H1 (cell line): ENCODE measurements at regions not wholly inside any gene's neighbourhood (a gene's known extent, or its start where the extent isn't known, plus 50 kb on each side); places are given as distances from the start of the nearest gene placed in this dataset.

Experiments
- CTCF ChIA-PET: fragments of 300-600 bp; sonication (Branson Sonifier 250); formaldehyde crosslinking; loops from one replicate; lab custom pipeline; 2021; ENCODE audit not compliant: partially characterized antibody; lab: Charles Lee
- POLR2A ChIA-PET: fragments of 300-600 bp; sonication (Branson Sonifier 250); formaldehyde crosslinking; loops from one replicate; lab custom pipeline; 2021; ENCODE audit warnings: inconsistent platforms; ENCODE audit not compliant: partially characterized antibody; lab: Charles Lee
- DNase-seq, 2 experiments: peaks; one replicate each; pipeline versions ENCODE4 v3.0.0 to v3.0.0-alpha.2; 2010 to 2022; ENCODE audit warnings: low spot score in 2 of 2, low read depth in 1 of 2, mixed read lengths in 1 of 2
- FAIRE-seq: peaks from 2 replicates; lab custom pipeline; 2011; peaks lifted over from hg19 to GRCh38; lab: Jason Lieb, UNC
- H2AFZ ChIP-seq: 2 replicates; pipeline ENCODE4 v1.8.1; 2012; ENCODE audit warnings: low read length, inconsistent platforms
- H2AK5ac ChIP-seq: 2 replicates; pipeline ENCODE4 v1.6.1; 2013; ENCODE audit warnings: low read depth, low read length
- H2BK120ac ChIP-seq: replicated peaks from 2 replicates; pipeline ENCODE3; 2013; ENCODE audit warnings: low read depth, low read length, inconsistent platforms
- H2BK12ac ChIP-seq: 2 replicates; pipeline ENCODE4 v1.6.1; 2013; ENCODE audit warnings: low read depth, low read length
- H2BK15ac ChIP-seq: 2 replicates; pipeline ENCODE4 v1.6.1; 2013; ENCODE audit warnings: low read length
- H2BK20ac ChIP-seq: 2 replicates; pipeline ENCODE4 v1.6.1; 2013; ENCODE audit warnings: low read length
- H2BK5ac ChIP-seq: 2 replicates; pipeline ENCODE4 v1.6.1; 2013; ENCODE audit warnings: low read depth, low read length
- H3K14ac ChIP-seq: 2 replicates; pipeline ENCODE4 v1.6.1; 2013; ENCODE audit warnings: inconsistent platforms; ENCODE audit not compliant: insufficient read length
- H3K18ac ChIP-seq: 2 replicates; pipeline ENCODE4 v1.6.1; 2013; ENCODE audit warnings: low read length; ENCODE audit errors: extremely low read depth
- H3K23ac ChIP-seq: 2 replicates; pipeline ENCODE4 v1.6.1; 2013; ENCODE audit warnings: inconsistent platforms; ENCODE audit not compliant: insufficient read length
- H3K23me2 ChIP-seq: 2 replicates; pipeline ENCODE4 v1.6.1; 2013; ENCODE audit warnings: low read depth, low read length
- H3K27ac ChIP-seq: 2 replicates; pipeline ENCODE4 v1.6.1; 2011; ENCODE audit warnings: low read depth, low read length, inconsistent platforms
- H3K27me3 ChIP-seq, 4 experiments: replicated peaks in 1 of 4; 1 replicate in 1 of 4; 2 replicates in 3 of 4; pipeline versions ENCODE4 v1.6.1 to v1.8.1; 2011 to 2013; ENCODE audit warnings: low read length in 3 of 4, mild to moderate bottlenecking in 3 of 4, inconsistent platforms in 2 of 4, mixed read lengths in 2 of 4, moderate library complexity in 1 of 4; ENCODE audit not compliant: control insufficient read depth in 3 of 4, insufficient read depth in 3 of 4; ENCODE audit errors: extremely low read depth in 1 of 4
- H3K36me3 ChIP-seq, 4 experiments: 2 replicates each; pipeline versions ENCODE4 v1.6.1 to v1.8.1; 2011 to 2013; ENCODE audit warnings: mild to moderate bottlenecking in 4 of 4, low read length in 3 of 4, moderate library complexity in 2 of 4, control low read depth in 1 of 4, inconsistent platforms in 1 of 4; ENCODE audit not compliant: insufficient read depth in 4 of 4, control insufficient read depth in 2 of 4
- H3K4ac ChIP-seq: replicated peaks from 2 replicates; pipeline ENCODE3; 2013; ENCODE audit warnings: low read length, low read depth, mixed read lengths, inconsistent platforms; ENCODE audit not compliant: insufficient read length
- H3K4me1 ChIP-seq, 4 experiments: replicated peaks in 1 of 4; 1 replicate in 1 of 4; 2 replicates in 3 of 4; pipeline versions ENCODE4 v1.6.1 to v1.8.1; 2011 to 2013; ENCODE audit warnings: low read length in 3 of 4, inconsistent platforms in 2 of 4, mixed read lengths in 1 of 4; ENCODE audit not compliant: insufficient read depth in 4 of 4, control insufficient read depth in 3 of 4
- H3K4me2 ChIP-seq, 2 experiments: 2 replicates each; pipeline versions ENCODE4 v1.6.1 to v1.8.1; 2011 to 2013; ENCODE audit warnings: low read depth in 2 of 2, low read length in 2 of 2, control low read depth in 1 of 2, inconsistent platforms in 1 of 2, mild to moderate bottlenecking in 1 of 2; ENCODE audit not compliant: insufficient read depth in 1 of 2
- H3K4me3 ChIP-seq, 4 experiments: fragments of 200-600, 300-600 bp in 1 of 4; sonication (generic), shearing (Covaris generic), sonication (Bioruptor Twin) in 1 of 4; 2 replicates each; pipeline versions ENCODE4 v1.5.1 to v1.8.1; 2011 to 2016; ENCODE audit warnings: low read length in 4 of 4, low read depth in 3 of 4, control low read depth in 2 of 4, inconsistent platforms in 2 of 4, mild to moderate bottlenecking in 2 of 4, mixed read lengths in 1 of 4, moderate library complexity in 1 of 4; ENCODE audit not compliant: insufficient read depth in 2 of 4; ENCODE audit errors: extremely low read depth in 1 of 4
- H3K56ac ChIP-seq: replicated peaks from 2 replicates; pipeline ENCODE3; 2013; ENCODE audit warnings: low read depth, mild to moderate bottlenecking, mixed read lengths, low read length, inconsistent platforms; ENCODE audit not compliant: insufficient read length
- H3K79me1 ChIP-seq: 2 replicates; pipeline ENCODE4 v1.6.1; 2013; ENCODE audit warnings: low read depth, low read length, control low read depth
- H3K79me2 ChIP-seq, 2 experiments: 2 replicates each; pipeline versions ENCODE4 v1.6.1 to v1.8.1; 2012 to 2013; ENCODE audit warnings: low read length in 2 of 2, mild to moderate bottlenecking in 2 of 2, inconsistent platforms in 1 of 2; ENCODE audit not compliant: insufficient read depth in 2 of 2, control insufficient read depth in 1 of 2
- H3K9ac ChIP-seq, 4 experiments: replicated peaks in 1 of 4; 1 replicate in 1 of 4; 2 replicates in 3 of 4; pipeline versions ENCODE4 v1.6.1 to v1.8.1; 2011 to 2013; ENCODE audit warnings: low read depth in 3 of 4, low read length in 3 of 4, control low read depth in 2 of 4, mild to moderate bottlenecking in 2 of 4, moderate library complexity in 2 of 4, inconsistent platforms in 1 of 4; ENCODE audit errors: extremely low read depth in 1 of 4
- H3K9me3 ChIP-seq, 2 experiments: 2 replicates each; pipeline versions ENCODE4 v1.6.1 to v1.8.1; 2012 to 2013; ENCODE audit warnings: mild to moderate bottlenecking in 2 of 2, moderate library complexity in 2 of 2, control low read depth in 1 of 2, inconsistent platforms in 1 of 2, low read depth in 1 of 2, low read length in 1 of 2, mixed read lengths in 1 of 2; ENCODE audit not compliant: insufficient read depth in 2 of 2
- H4K20me1 ChIP-seq, 2 experiments: replicated peaks in 1 of 2; 2 replicates each; pipeline versions ENCODE3 to v1.8.1; 2011 to 2013; ENCODE audit warnings: inconsistent platforms in 2 of 2, low read length in 2 of 2, mild to moderate bottlenecking in 1 of 2; ENCODE audit not compliant: insufficient read depth in 2 of 2, control insufficient read depth in 1 of 2
- H4K5ac ChIP-seq: 2 replicates; pipeline ENCODE4 v1.6.1; 2013; ENCODE audit warnings: low read length, low read depth, mixed read lengths, inconsistent platforms; ENCODE audit not compliant: insufficient read length
- H4K8ac ChIP-seq: 2 replicates; pipeline ENCODE4 v1.8.0; 2013; ENCODE audit warnings: mild to moderate bottlenecking, moderate library complexity, low read length, inconsistent platforms; ENCODE audit not compliant: insufficient read depth; ENCODE audit errors: extremely low read depth
- H4K91ac ChIP-seq: replicated peaks from 2 replicates; pipeline ENCODE3; 2013; ENCODE audit warnings: low read length, mixed read lengths, inconsistent platforms; ENCODE audit not compliant: insufficient read length
- ASH2L ChIP-seq: fragments of 200-600, 300-600 bp; sonication (generic); IDR thresholded peaks from one replicate; pipeline ENCODE4 v1.7.1; 2017; ENCODE audit warnings: low read length
- BACH1 ChIP-seq: IDR thresholded peaks from 2 replicates; pipeline ENCODE4 v1.6.1; 2012; ENCODE audit warnings: low read length, improper control_type of control experiment
- CHD1 ChIP-seq: IDR thresholded peaks from 2 replicates; pipeline ENCODE4 v1.6.1; 2012; ENCODE audit warnings: low read depth, low read length, improper control_type of control experiment
- CREB1 ChIP-seq: IDR thresholded peaks from 2 replicates; pipeline ENCODE4 v1.6.1; 2012; ENCODE audit warnings: inconsistent platforms
- EP300 ChIP-seq, 2 experiments: IDR thresholded peaks; 1 replicate in 1 of 2; 2 replicates in 1 of 2; pipeline ENCODE4 v1.6.1; 2011 to 2012; ENCODE audit warnings: low read depth in 2 of 2, low read length in 2 of 2, mild to moderate bottlenecking in 2 of 2, borderline replicate concordance in 1 of 2, inconsistent platforms in 1 of 2, moderate library complexity in 1 of 2
- GABPA ChIP-seq: IDR thresholded peaks from 2 replicates; pipeline ENCODE4 v1.6.1; 2011; ENCODE audit warnings: mild to moderate bottlenecking, low read length, moderate library complexity, borderline replicate concordance; ENCODE audit not compliant: insufficient read depth
- GTF2F1 ChIP-seq: IDR thresholded peaks from 2 replicates; pipeline ENCODE4 v1.6.1; 2012; ENCODE audit warnings: low read depth, low read length, improper control_type of control experiment, borderline replicate concordance
- JUND ChIP-seq: IDR thresholded peaks from 2 replicates; pipeline ENCODE4 v1.6.1; 2011; ENCODE audit warnings: mild to moderate bottlenecking, improper control_type of control experiment, low read length
- NANOG ChIP-seq: IDR thresholded peaks from 2 replicates; pipeline ENCODE4 v1.6.1; 2011; ENCODE audit warnings: low read length, low read depth, mild to moderate bottlenecking, inconsistent platforms; ENCODE audit not compliant: insufficient read depth, poor library complexity, severe bottlenecking
- SAP30 ChIP-seq: fragments of 300-600 bp; sonication (generic); IDR thresholded peaks from 2 replicates; pipeline ENCODE4 v1.7.1; 2012; ENCODE audit warnings: low read length, moderate library complexity, mild to moderate bottlenecking, inconsistent platforms; ENCODE audit not compliant: insufficient read depth, insufficient replicate concordance
- SIN3A ChIP-seq, 2 experiments: IDR thresholded peaks in 1 of 2; conservative IDR thresholded peaks in 1 of 2; 2 replicates each; pipeline ENCODE4 v1.6.1; 2011 to 2012; ENCODE audit warnings: low read length in 2 of 2, improper control_type of control experiment in 1 of 2, low read depth in 1 of 2, mild to moderate bottlenecking in 1 of 2
- SP1 ChIP-seq: IDR thresholded peaks from 2 replicates; pipeline ENCODE4 v1.6.1; 2011; ENCODE audit warnings: low read depth, low read length
- SP4 ChIP-seq: IDR thresholded peaks from 2 replicates; pipeline ENCODE4 v1.6.1; 2012; ENCODE audit warnings: low read length, inconsistent platforms
- TAF7 ChIP-seq: optimal IDR thresholded peaks from 2 replicates; pipeline ENCODE3; 2011; ENCODE audit warnings: low read depth, mild to moderate bottlenecking, inconsistent platforms, low read length, moderate library complexity, borderline replicate concordance
- TEAD4 ChIP-seq: IDR thresholded peaks from 2 replicates; pipeline ENCODE4 v1.6.1; 2012; ENCODE audit warnings: low read depth, low read length, inconsistent platforms, mixed read lengths
- ZNF274 ChIP-seq: IDR thresholded peaks from 2 replicates; pipeline ENCODE4 v1.7.0; 2012; ENCODE audit warnings: low read length, borderline replicate concordance; ENCODE audit errors: extremely low read depth
- WGBS, 2 experiments: shearing (Covaris generic) in 1 of 2; methylation state at CpG; one replicate each; pipeline versions ENCODE4 v1.1.6 to v1.1.7; 2013 to 2015; ENCODE audit warnings: low lambda C conversion rate in 2 of 2, mixed read lengths in 2 of 2, inconsistent platforms in 1 of 2, low coverage in 1 of 2, missing lambda C conversion rate in 1 of 2; ENCODE audit not compliant: insufficient replicate concordance in 2 of 2, insufficient coverage in 1 of 2, insufficient read length in 1 of 2; ENCODE audit errors: extremely low coverage in 1 of 2, missing lambda C conversion rate in 1 of 2; 5-methylcytosine and 5-hydroxymethylcytosine counted together

GRCh38 chr11:45568049-45568448 is 97.4 kb downstream of the CHST1 start:
- H3K23me2 ChIP-seq, result no peaks in the 10 kb centered on the region
- no peaks in the 10 kb centered on the region for H3K9me3 ChIP-seq
- H3K79me1 ChIP-seq, result no peaks in the 10 kb centered on the region
- no peak for DNase-seq
- H3K56ac ChIP-seq, result no peak overlapping the region
- no peak overlapping the region for H3K23ac ChIP-seq
- H3K27me3 ChIP-seq, result no peaks in the 10 kb centered on the region
- WGBS, 2 experiments, result 90% methylated on average over 4 of the region's 4 CpGs; no CpG with 5 or more reads in 1 of the 2 experiments
- no peak overlapping the region for H2BK20ac ChIP-seq
- no peaks in the 10 kb centered on the region for H3K79me2 ChIP-seq
- H3K4me2 ChIP-seq, result no peak overlapping the region
- no peak overlapping the region for H4K5ac ChIP-seq
- no peak overlapping the region for H2BK15ac ChIP-seq
- no peak overlapping the region for H3K18ac ChIP-seq
- H3K4me1 ChIP-seq, result peaks cover 0 to 4% (median 1%) of the 10 kb centered on the region in 4 experiments; a peak in 3 of 7 replicates
- no peak overlapping the region for H3K4ac ChIP-seq
- no peak overlapping the region for H2AK5ac ChIP-seq
- no peak overlapping the region for H2BK5ac ChIP-seq
- H3K9ac ChIP-seq, result no peak overlapping the region
- H3K4me3 ChIP-seq, result no peak overlapping the region
- peaks cover 0 to 2% of the 10 kb centered on the region in 2 experiments for H4K20me1 ChIP-seq
- ChIA-PET CTCF (interaction anchor here (1.0 to 1.1 kb wide), 2 partner anchors 10 to 230 kb away, joined by 3 read pairs; no protein-coding TSS in a partner anchor), POLR2A (no interaction called here)
- no peak overlapping the region for H2BK120ac ChIP-seq
- no peaks in the 10 kb centered on the region for H3K36me3 ChIP-seq
- H2AFZ ChIP-seq, result no peak overlapping the region
- H4K8ac ChIP-seq, result no peak overlapping the region
- no peak overlapping the region for H2BK12ac ChIP-seq
- no peak for FAIRE-seq
- H3K27ac ChIP-seq, result no peak overlapping the region
- no peak overlapping the region for H4K91ac ChIP-seq
- H3K14ac ChIP-seq, result no peak overlapping the region
- TF ChIP-seq SAP30 (no peak), SP4 (no peak), TEAD4 (no peak), SIN3A (conservative IDR thresholded peaks at IDR 0.05 in 1 of 2, IDR thresholded peaks at IDR 0.05 in 1 of 2; ENCODE audit: low read depth in 1 of 2, low read length in 2 of 2) (no peak), GABPA (no peak), BACH1 (no peak), ASH2L (no peak), TAF7 (no peak), SP1 (no peak), GTF2F1 (no peak), CHD1 (no peak), CREB1 (no peak), EP300 (IDR thresholded peaks at IDR 0.05; ENCODE audit: borderline replicate concordance in 1 of 2, low read depth in 2 of 2, low read length in 2 of 2) (no peak), NANOG (no peak), JUND (no peak), ZNF274 (no peak)
